ENCODE measurements at regions not wholly inside any gene's neighbourhood (a gene's known extent, or its start where the extent isn't known, plus 50 kb on each side); places are given as distances from the start of the nearest gene placed in this dataset.

- no peaks in the 10 kb centered on the region for H3K27me3 ChIP-seq
- no peak overlapping the region for H3K4me3 ChIP-seq (ENCODE audit: low read depth in 1 of 2, low read length in 1 of 2)
- no peaks in the 10 kb centered on the region for H3K36me3 ChIP-seq
- H3K4me1 ChIP-seq (ENCODE audit: control insufficient read depth in 1 of 2, insufficient read depth in 1 of 2, low read depth in 1 of 2, low read length in 1 of 2), result no peaks in the 10 kb centered on the region
- H3K9me3 ChIP-seq, result no peaks in the 10 kb centered on the region
- H3K27ac ChIP-seq, result no peak overlapping the region
- TF ChIP-seq, protein P1, sequence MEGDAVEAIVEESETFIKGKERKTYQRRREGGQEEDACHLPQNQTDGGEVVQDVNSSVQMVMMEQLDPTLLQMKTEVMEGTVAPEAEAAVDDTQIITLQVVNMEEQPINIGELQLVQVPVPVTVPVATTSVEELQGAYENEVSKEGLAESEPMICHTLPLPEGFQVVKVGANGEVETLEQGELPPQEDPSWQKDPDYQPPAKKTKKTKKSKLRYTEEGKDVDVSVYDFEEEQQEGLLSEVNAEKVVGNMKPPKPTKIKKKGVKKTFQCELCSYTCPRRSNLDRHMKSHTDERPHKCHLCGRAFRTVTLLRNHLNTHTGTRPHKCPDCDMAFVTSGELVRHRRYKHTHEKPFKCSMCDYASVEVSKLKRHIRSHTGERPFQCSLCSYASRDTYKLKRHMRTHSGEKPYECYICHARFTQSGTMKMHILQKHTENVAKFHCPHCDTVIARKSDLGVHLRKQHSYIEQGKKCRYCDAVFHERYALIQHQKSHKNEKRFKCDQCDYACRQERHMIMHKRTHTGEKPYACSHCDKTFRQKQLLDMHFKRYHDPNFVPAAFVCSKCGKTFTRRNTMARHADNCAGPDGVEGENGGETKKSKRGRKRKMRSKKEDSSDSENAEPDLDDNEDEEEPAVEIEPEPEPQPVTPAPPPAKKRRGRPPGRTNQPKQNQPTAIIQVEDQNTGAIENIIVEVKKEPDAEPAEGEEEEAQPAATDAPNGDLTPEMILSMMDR (IDR thresholded peaks at IDR 0.05), result no peak
These were observed 83.4 kb upstream of the POU1F1 start for GRCh38 chr3:87359826-87360225.

GRCh38 chr3:87359025-87359424 is 82.6 kb upstream of the POU1F1 start:
- TF ChIP-seq, protein P1 (IDR thresholded peaks at IDR 0.05), result no peak
- H3K36me3 ChIP-seq, result no peaks in the 10 kb centered on the region

DNA sequence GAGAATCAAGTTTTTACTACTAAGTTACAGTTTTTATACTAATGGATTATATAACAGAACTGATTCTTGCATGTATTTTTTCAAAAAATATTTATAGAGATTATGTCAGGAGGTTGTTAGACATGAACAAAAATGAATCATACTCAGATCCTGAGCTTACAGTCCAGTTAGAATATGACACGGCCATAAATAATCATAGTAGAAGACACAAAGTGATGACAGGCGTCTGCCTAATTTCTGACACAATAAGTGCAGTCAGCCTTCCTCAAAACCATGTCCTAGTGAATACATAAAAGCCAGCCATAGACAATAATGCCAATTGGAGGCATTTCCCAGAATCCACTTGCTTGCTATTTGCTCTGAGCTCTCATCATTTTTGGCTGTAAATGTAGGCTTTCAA is 81.7 kb upstream of the POU1F1 start:
- H3K4me3 ChIP-seq (ENCODE audit: low read depth in 1 of 2, low read length in 1 of 2), result no peak overlapping the region
- no peak overlapping the region for H3K27ac ChIP-seq
- TF ChIP-seq, protein P1 (IDR thresholded peaks at IDR 0.05), result no peak
- no peaks in the 10 kb centered on the region for H3K9me3 ChIP-seq
- H3K27me3 ChIP-seq, result no peaks in the 10 kb centered on the region
- H3K36me3 ChIP-seq, result no peaks in the 10 kb centered on the region
- no peaks in the 10 kb centered on the region for H3K4me1 ChIP-seq (ENCODE audit: control insufficient read depth in 1 of 2, insufficient read depth in 1 of 2, low read depth in 1 of 2, low read length in 1 of 2)

More at GRCh38 chr3:87359025-87359424, 82.6 kb upstream of the POU1F1 start:
- no peaks in the 10 kb centered on the region for H3K27me3 ChIP-seq
- no peak overlapping the region for H3K27ac ChIP-seq
- H3K9me3 ChIP-seq, result no peaks in the 10 kb centered on the region
- no peaks in the 10 kb centered on the region for H3K4me1 ChIP-seq (ENCODE audit: control insufficient read depth in 1 of 2, insufficient read depth in 1 of 2, low read depth in 1 of 2, low read length in 1 of 2)
- H3K4me3 ChIP-seq (ENCODE audit: low read depth in 1 of 2, low read length in 1 of 2), result no peak overlapping the region

GRCh38 chr3:87354398-87354797 is 78.0 kb upstream of the POU1F1 start:
- no peaks in the 10 kb centered on the region for H3K4me1 ChIP-seq (ENCODE audit: control insufficient read depth in 1 of 2, insufficient read depth in 1 of 2, low read depth in 1 of 2, low read length in 1 of 2)
- H3K27me3 ChIP-seq, result no peaks in the 10 kb centered on the region
- no peaks in the 10 kb centered on the region for H3K9me3 ChIP-seq
- TF ChIP-seq, protein P1 (IDR thresholded peaks at IDR 0.05), result no peak
- no peaks in the 10 kb centered on the region for H3K36me3 ChIP-seq
- H3K27ac ChIP-seq, result no peak overlapping the region
- no peak overlapping the region for H3K4me3 ChIP-seq (ENCODE audit: low read depth in 1 of 2, low read length in 1 of 2)

DNA sequence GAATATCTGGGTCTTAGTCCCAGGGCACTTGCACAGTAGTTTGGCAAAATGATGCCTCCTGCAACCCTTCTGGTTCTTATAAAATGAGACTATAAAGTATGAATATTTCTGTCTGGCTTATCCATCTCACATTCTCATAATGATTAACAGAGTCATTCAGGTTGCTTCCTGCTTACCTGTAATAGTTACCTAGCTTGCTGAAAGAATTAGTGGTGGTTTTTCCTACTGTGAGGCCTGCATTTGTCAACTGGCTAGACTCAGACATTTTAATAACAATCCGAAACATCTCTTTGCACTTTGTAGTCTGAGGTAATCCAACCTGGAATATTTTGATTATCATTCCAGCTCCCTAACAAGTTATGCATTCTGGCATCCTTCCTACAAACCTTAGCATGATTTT is 75.6 kb upstream of the POU1F1 start:
- H3K27ac ChIP-seq, result no peak overlapping the region
- TF ChIP-seq, protein P1 (IDR thresholded peaks at IDR 0.05), result no peak
- no peaks in the 10 kb centered on the region for H3K4me1 ChIP-seq (ENCODE audit: control insufficient read depth in 1 of 2, insufficient read depth in 1 of 2, low read depth in 1 of 2, low read length in 1 of 2)
- no peaks in the 10 kb centered on the region for H3K27me3 ChIP-seq
- H3K4me3 ChIP-seq (ENCODE audit: low read depth in 1 of 2, low read length in 1 of 2), result no peak overlapping the region
- H3K36me3 ChIP-seq, result no peaks in the 10 kb centered on the region
- H3K9me3 ChIP-seq, result no peaks in the 10 kb centered on the region
